LNCaP clone FGC (cell line): ENCODE measurements at regions not wholly inside any gene's neighbourhood (a gene's known extent, or its start where the extent isn't known, plus 50 kb on each side); places are given as distances from the start of the nearest gene placed in this dataset.

Experiments used
- DNase-seq: peaks from one replicate; pipeline ENCODE4 v3.0.0-alpha.2; 2011; ENCODE audit warnings: low read depth
- H3K4me3 ChIP-seq: 2 replicates; pipeline ENCODE4 v1.5.1; 2011; ENCODE audit warnings: mild to moderate bottlenecking, low read depth, low read length, control low read depth
- CTCF ChIP-seq: IDR thresholded peaks from 2 replicates; pipeline ENCODE4 v1.5.1; 2012; ENCODE audit warnings: mild to moderate bottlenecking; ENCODE audit not compliant: control insufficient read depth, insufficient read depth; ENCODE audit errors: extremely low read depth

- no peak overlapping the region for H3K4me3 ChIP-seq
- DNase-seq: no peak
- no peak for TF ChIP-seq CTCF
Measured at GRCh38 chrX:134738445-134738844, 58.6 kb downstream of the PABIR2 start.

- no peak for DNase-seq
- TF ChIP-seq CTCF: no peak
- H3K4me3 ChIP-seq: no peak overlapping the region
Measured at GRCh38 chrX:134737721-134738369, 59.2 kb downstream of the PABIR2 start.

- TF ChIP-seq CTCF: no peak
- no peak for DNase-seq
- H3K4me3 ChIP-seq: no peak overlapping the region
Measured at GRCh38 chrX:134737061-134737460, 59.9 kb downstream of the PABIR2 start.

GRCh38 chrX:134736356-134736755 lies 60.6 kb downstream of the PABIR2 start:
- no peak for DNase-seq
- no peak for TF ChIP-seq CTCF

GRCh38 chrX:134735015-134735414 lies 62.0 kb downstream of the PABIR2 start:
- TF ChIP-seq CTCF: no peak
- H3K4me3 ChIP-seq: no peak overlapping the region
- DNase-seq: no peak

More at GRCh38 chrX:134736356-134736755, 60.6 kb downstream of the PABIR2 start:
- no peak overlapping the region for H3K4me3 ChIP-seq

- TF ChIP-seq CTCF: no peak
- H3K4me3 ChIP-seq: no peak overlapping the region
- DNase-seq: no peak
Measured at GRCh38 chrX:134734466-134734952, 62.5 kb downstream of the PABIR2 start.

- TF ChIP-seq CTCF: no peak
- no peak for DNase-seq
- H3K4me3 ChIP-seq: no peak overlapping the region
Measured at GRCh38 chrX:134733591-134733990, 63.4 kb downstream of the PABIR2 start.
